Suprapubic skin (tissue), 4 donors: ENCODE measurements at regions not wholly inside any gene's neighbourhood (a gene's known extent, or its start where the extent isn't known, plus 50 kb on each side); places are given as distances from the start of the nearest gene placed in this dataset.

ENCODE experiments used
- CTCF ChIP-seq, 2 donors: fragments of 200-600 bp in 1 of 2; fragments of 450-650 bp in 1 of 2; sonication (generic) in 1 of 2; IDR thresholded peaks; one replicate each; pipeline ENCODE4 v1.5.1; 2016 to 2019; ENCODE audit warnings: antibody characterized with exemption in 2 of 2, mild to moderate bottlenecking in 1 of 2, moderate library complexity in 1 of 2
- EP300 ChIP-seq: sonication (generic); formaldehyde crosslinking; IDR thresholded peaks from one replicate; pipeline ENCODE4 v1.6.1; 2017; ENCODE audit warnings: antibody characterized with exemption
- POLR2A ChIP-seq, 2 donors: fragments of 450-650 bp; IDR thresholded peaks; one replicate each; pipeline ENCODE4 v1.6.1; 2017; ENCODE audit warnings: antibody characterized with exemption in 2 of 2, mild to moderate bottlenecking in 2 of 2, moderate library complexity in 2 of 2
- POLR2AphosphoS5 ChIP-seq, 3 donors: sonication (generic); formaldehyde crosslinking; IDR thresholded peaks; one replicate each; pipeline ENCODE4 v1.6.1; 2017; ENCODE audit warnings: antibody characterized with exemption in 3 of 3

- TF ChIP-seq CTCF (IDR thresholded peaks at IDR 0.05) (no peak), POLR2AphosphoS5 (IDR thresholded peaks at IDR 0.05) (no peak), POLR2A (IDR thresholded peaks at IDR 0.05) (no peak), EP300 (no peak)
Observed at GRCh38 chr11:112391086-112391485, 130.4 kb upstream of the PLET1 start.
